ENCODE measurements at regions not wholly inside any gene's neighbourhood (a gene's known extent, or its start where the extent isn't known, plus 50 kb on each side); places are given as distances from the start of the nearest gene placed in this dataset.

DNA sequence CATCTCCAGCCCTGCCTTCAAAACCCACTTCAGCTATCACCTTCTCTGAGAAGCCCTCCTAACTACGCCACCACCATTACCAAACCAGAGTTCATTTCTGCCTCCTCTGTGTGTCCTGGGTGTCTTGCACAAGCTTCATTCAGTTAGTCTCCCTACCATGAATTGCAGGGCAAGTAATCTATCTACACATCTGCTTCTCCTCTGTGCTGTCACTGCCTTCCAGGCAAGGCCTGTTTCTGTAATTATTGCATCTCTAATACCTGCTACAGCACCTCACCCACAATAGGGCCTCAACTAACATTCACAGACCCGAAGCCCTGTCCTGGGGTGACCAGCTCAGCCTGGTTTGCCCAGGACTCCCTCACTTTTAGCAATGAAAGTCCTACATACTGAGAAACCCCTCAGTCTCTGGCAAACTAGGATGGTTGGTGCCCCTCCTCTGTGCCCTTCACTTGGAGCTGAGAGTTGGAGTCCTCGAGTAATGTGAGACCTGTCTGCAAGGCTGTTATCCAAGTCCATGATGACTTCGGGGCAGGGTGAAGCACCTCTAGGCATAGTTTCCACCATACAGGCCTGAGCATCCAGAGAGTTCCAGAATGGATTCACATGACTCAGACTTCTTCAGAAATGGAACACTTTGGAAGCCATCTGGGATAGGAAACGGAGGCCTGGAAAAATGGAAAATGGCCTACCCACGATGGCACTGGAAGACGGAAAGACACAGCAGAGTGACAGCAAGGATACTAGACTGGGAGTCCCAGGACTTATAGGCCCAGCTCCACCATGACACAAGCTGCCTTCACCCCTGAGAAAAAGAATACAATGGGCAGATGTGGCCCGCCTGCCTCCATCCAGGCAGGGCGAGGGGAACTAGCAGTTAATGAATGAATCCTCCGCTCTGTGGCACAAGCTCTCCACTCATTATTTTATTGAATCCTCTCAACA lies 269.3 kb downstream of the BUD13 start:
- in situ Hi-C loops (cut with HindIII; ENCODE audit: low sequenced_read_pairs): no loop called here
- no peak for DNase-seq (ENCODE audit: low spot score)

DNA sequence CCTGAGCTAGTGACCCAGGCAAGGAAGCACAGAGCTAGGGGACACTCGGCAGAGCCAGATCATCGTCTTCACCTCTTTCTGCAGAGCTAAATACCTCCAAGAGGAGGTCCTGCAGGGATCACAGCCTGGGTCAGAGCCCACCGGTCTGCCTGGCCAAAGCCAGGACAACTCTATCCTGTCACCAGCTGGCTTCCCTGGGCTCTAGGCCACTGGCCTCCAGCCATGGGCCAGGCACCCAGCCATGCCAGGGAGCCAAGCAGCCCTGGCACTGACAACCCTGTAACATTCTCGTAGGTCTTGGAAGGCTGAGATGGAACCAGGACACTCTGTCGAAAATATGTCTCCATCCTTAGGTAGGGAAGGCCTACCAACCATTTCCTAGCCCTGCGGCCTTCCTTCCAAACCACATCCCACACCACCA lies 270.1 kb downstream of the BUD13 start:
- peak; percentile 88 for DNase-seq (ENCODE audit: low spot score)
- in situ Hi-C loops (cut with HindIII; ENCODE audit: low sequenced_read_pairs): no loop called here

DNA sequence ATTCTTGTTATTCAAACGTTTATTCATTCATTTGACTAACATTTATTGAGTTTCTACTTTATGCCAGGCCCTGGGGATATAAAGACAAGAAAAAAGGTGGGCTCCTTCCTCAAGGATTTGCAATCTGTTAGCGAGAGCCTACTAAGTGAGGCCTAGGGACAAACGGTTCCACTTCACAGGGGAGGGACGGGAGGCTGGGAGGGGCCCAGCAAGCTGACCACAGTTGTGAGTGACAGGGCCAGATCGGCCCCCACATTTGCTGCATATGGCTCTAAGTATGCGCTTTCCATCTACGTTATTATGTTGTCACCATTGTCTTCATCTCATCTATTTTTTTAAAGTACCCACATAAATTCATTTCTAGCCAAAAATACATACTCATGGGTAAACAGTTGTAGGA lies 271.1 kb downstream of the BUD13 start:
- in situ Hi-C loops (cut with HindIII; ENCODE audit: low sequenced_read_pairs): no loop called here
- no peak for DNase-seq (ENCODE audit: low spot score)

DNA sequence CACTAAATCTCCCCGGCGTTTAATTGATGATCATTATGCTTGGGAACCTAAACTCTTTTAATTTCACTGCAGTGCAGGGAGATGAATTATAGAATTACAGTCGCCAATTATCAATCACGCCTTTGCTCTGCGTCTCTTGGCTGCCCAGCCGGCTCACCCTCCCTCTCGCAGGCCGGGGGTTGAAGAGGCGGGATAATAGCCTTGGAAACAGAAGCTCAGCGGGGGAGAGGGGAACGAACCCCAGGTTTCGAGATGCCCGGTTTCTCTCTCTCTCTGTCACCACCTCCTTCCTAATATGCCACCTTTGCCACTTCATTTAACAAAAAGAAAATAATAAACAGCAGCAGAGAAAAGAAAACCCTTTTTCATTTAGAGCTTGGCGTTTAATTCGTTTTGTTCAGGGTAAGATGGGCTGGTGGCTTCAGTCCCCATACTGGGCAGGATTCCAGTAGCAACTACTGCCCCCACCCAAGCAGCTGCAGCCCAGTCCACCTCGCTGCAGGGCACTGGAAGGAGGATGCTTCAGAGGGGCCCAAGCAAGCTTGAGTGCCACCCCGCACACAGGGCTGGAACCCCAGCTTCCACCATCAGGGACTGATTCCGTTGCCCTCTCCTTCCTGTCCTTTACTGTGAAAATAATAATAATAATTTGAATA lies 271.7 kb downstream of the BUD13 start:
- in situ Hi-C loops (cut with HindIII; ENCODE audit: low sequenced_read_pairs): no loop called here
- no peak for DNase-seq (ENCODE audit: low spot score)

DNA sequence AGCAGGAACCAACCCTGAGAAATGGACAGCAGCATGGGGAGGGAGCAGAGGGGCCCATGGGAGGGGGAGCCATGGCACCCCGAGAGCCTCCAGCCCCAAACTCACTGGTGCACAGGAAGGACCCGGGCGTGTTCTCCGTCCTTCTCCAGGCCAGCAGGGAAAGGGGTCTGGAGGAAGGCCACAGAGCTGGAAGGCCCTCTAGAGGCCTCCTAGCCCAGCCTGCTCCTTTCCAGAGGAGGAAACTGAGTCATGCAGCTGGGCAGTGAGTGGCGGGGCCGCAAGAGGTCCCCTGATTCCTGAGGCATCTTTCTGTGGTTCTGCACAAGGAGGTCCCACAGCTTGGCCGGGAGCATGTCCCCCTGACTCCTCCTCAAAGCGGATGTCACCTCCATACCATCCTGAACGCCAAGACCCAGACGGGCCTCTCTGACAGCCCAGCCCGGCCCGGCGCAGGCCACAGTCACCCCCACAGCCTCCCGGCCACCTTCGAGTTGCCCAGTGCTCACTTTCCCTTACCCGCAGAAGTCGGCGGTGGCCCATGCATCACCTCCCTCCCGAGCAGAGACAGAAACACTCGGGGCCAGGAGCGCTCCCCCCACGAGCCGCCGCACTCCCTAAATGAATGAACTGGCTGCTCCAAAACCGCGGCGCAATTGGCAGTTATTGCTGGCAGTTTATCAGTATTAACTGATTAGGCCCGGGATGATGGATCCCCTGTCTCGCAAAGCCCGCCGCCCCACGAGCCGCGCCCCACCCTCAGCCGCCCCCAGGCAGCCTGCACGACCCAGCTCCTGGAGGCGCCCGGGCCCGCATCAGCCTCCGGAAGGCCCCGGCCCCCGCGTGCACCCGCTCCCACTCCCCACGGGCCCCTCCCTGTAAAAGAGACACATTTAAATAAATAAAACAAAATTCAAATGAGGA lies 272.5 kb downstream of the BUD13 start:
- in situ Hi-C loops (cut with HindIII; ENCODE audit: low sequenced_read_pairs): no loop called here
- no peak for DNase-seq (ENCODE audit: low spot score)

DNA sequence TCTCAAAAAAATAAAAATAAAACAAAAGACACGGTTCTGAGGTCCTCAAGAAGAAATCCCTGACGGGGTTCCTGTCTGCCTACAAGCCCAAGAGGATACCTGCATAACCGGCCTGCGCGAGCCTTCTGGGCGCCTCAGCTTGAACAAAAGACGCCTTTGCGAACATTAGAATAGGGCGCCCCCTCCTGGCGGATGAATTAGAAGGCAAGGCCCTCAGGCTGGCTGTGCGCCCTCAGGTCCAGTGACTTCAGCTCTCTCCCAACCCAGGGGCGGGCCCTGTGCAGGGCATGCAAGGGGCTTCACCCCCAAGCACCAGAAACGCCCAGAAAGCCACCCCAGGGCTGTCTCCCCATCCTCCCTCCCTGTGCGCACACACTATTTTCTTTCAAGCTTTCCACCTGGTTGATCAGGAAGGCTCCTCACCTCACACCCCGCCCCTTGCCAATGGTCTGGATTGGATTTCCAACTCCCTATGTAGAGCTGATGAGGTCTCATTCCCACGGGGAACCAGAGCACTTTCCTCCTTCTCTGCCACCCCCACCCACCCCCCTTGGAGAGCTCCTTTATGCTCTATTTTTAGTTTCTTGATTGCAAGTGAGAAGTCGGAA lies 273.3 kb downstream of the BUD13 start:
- peak; percentile 25 for DNase-seq (ENCODE audit: low spot score)
- in situ Hi-C loops (cut with HindIII; ENCODE audit: low sequenced_read_pairs): no loop called here

DNA sequence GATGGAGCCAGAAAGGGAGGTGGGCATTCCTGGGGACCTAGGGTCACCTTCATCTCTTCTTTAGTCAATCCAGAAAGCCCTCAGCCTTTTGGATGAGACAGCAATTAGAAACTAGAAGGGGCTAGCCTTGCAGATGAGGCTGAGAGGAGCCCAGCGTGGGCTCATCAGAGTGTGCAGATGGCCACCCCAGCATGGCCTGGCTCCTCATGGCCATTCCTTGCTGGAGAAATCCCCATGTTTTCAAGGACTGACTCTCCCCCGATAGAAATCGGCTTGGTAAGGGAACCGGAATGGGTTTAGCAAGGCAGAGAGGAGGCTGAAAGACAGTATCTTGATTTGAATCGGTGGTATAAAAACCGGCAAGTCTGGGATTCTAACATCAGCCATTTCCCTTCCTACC lies 274.6 kb downstream of the BUD13 start:
- in situ Hi-C loops (cut with HindIII; ENCODE audit: low sequenced_read_pairs): no loop called here
- DNase-seq (ENCODE audit: low spot score): peak; percentile 79

DNA sequence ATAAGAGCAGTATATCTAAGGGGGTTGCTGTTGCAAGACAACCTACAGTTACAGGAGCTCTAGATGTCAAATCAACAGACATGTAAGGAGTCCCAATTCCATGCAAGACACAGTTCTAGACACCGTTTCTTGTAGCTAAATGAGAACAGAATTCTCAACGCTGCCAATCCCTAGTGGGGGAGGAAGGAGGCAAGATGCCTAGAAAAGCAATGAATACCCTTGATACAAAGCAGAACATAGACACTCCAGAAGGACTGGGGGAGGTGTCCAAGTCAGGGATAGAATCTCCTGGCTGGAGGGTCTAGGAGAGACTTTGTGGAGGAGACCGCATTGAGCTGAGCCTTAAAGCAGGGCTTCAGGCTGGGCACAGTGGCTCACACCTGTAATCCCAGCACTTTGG lies 280.2 kb downstream of the BUD13 start:
- DNase-seq (ENCODE audit: low spot score): no peak
- in situ Hi-C loops (cut with HindIII; ENCODE audit: low sequenced_read_pairs): no loop called here

DNA sequence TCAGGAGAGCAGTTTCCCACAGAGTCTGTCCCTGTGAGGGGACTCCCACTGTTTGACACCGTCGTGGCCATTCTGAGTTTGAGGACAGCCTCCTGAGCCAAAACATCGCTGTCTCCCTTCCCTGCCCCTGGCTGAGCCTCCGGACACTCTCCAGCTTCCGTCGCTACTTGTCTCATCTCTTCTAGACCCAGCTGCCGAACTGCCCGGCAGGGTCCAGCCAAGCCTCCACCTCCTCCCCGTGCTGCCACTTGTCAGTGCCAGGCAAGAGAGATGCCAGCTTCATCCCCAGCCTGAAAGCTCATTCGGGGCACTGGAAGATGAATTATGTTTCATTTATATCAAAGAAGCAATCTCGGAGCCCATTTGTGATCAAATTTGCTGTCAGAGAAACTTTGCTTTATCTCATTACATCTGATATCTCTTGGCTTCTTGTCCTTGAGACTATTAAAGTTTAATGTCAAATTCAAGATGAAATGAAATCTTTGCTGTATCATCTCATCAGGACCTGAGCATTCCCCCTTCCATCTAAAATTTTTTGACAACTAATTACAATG lies 283.9 kb downstream of the BUD13 start:
- in situ Hi-C loops (cut with HindIII; ENCODE audit: low sequenced_read_pairs): no loop called here
- peak; percentile 27 for DNase-seq (ENCODE audit: low spot score)

DNA sequence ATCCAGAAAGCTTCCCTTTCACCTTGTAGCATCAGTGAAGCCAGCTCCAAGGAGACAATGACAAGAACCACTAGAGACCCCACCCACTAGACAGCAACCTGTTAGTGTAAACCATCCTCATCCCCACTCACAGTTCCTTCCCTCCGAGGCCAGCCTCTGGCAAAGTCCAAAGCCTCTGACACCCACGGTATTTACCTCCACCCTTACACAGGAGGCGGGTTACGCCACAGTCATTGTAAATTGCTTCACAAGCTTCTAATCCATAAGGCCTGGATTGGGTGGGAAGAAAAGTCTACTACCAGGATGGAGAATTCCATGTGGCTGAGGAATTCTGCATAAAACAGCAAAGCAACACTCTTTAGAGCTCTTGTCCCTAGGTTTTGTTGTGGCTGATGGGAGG lies 287.4 kb downstream of the BUD13 start:
- in situ Hi-C loops (cut with HindIII; ENCODE audit: low sequenced_read_pairs): no loop called here
- DNase-seq (ENCODE audit: low spot score): no peak

DNA sequence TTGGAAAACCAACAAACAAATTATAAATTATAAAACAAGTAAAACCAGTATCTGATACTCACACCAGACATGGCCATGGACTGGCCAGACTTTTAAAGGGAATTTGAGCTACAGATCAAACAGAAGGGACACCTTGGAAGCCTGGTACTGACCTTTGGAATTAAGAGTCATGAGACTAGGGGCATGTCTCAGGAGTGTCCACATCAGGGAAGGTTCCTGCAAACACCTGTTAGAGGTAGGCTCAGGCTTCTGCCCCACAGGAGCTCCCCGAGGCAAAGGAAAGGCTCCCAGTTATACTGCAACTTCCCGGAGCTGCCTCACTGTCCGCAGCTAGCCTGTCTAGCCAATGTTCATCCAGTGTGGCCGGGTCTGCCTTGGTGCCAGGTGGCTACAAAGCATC lies 290.1 kb downstream of the BUD13 start:
- in situ Hi-C loops (cut with HindIII; ENCODE audit: low sequenced_read_pairs): no loop called here
- DNase-seq (ENCODE audit: low spot score): no peak

DNA sequence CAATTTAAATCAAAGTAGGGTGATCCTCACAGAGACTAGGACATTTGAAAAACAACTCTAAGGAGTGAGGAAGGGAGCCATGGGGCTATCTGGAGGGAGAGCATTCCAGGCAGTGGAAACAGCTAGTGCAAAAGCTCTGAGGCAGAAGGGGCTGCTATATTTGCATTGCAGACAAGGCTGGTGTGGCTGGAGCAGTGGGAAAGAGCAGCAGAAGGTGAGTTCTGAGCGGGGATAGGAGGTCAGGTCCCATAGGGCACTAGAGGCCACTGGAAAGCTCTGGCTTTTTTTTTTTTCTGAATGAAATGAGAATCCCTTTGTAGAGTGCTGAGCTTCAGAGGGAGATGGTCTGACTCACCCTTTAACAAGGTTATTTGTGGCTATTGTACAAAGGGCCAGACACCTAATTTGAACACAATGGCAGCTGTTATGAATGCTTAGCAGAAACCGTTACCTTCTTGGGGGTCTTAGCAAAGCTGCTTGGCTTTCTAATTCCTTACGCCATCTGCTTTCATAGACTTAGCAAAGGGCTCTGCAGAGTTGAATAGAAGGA lies 291.6 kb downstream of the BUD13 start:
- in situ Hi-C loops (cut with HindIII; ENCODE audit: low sequenced_read_pairs): no loop called here
- DNase-seq (ENCODE audit: low spot score): no peak

DNA sequence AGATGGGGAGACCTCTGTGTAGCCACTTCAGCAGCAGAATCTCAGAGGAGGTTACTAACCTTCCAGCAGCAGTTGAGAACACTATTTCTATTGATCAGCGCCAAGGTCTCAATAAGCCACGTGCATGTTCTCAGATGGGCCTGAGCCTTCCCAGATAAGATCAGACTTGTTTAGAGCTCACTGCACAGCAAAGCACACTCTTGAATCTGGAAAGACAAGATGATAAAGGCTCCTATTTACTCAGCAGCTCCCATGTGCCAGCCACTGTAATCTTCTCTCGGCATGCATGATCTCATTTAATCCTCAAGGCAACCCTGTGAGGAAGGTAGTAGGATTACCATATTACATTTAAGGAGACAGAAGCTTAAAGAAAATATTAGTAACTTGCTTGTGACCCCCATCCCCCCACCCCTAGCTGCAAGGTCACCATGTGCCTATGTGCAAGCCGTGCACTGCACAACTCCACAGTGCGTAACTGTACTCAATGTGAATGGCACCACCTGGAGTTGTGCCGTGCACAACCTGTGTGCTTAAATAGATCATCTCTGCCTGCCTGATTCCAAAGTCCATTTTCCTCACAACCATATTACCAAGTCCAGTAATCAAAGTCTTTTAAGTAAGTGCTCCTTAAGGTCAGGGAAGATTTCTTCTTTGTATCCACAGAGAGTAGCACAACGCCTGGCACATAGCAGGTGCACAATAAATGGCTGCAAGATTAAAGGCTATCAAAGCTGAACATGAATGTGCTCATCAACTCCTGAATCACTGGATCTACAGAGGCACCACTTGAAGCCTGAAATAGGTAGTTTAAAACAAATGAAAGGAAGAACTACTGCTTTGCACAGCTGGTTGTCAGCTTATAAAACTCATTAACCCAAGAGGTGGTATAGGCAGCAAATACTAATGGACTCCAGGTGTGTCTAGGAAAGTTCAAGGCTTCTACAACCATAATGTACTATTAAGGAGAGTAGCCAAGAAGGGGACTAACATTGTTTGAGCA lies 293.8 kb downstream of the BUD13 start:
- in situ Hi-C loops (cut with HindIII; ENCODE audit: low sequenced_read_pairs): no loop called here
- DNase-seq (ENCODE audit: low spot score): no peak

DNA sequence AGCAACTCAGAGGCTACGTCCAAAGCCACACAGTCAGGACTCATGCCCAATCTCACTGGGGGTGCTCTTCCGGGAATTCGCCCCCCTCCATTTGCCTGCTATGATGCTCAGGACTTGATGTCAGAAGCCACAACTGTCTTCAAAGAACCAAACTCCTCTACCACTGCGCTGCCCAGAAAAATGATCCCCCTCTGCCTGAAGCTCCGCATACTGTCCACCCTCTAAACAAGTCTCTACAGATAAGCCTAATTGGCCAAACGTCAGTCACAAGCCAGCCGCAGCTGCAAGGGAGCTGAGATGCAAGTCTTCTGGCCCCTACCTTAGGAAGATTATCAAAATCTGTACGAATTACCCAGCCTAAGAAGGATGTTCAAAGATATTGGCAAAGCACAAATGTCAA lies 294.6 kb downstream of the BUD13 start:
- in situ Hi-C loops (cut with HindIII; ENCODE audit: low sequenced_read_pairs): no loop called here
- DNase-seq (ENCODE audit: low spot score): no peak

DNA sequence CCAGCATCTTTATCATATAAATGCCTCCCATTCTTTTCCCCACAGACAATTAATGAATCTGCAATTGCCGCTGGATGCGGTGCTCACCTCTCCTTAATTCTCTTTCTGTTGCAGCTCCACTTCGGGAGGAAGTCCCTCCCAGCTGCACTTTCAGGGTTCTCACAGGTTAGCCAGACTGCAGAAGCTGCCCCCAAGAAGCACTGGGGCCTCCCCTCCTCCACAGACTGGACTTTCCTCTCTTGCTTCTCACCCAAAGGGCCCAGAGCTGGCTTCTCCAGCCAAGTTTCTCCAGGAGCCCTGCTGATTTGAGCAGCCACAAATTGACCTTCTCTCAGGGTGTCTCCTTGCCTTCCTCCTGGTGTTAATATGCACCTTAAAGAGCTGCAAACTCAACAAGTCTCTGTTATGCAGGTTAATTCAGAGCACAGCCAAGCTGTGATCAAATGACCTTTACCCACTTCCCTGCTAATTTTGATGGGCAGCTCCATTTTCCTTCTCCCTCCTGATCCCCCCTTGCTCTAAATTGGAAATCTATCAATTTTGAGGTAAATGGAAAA lies 298.9 kb downstream of the BUD13 start:
- in situ Hi-C loops (cut with HindIII; ENCODE audit: low sequenced_read_pairs): no loop called here
- DNase-seq (ENCODE audit: low spot score): no peak

DNA sequence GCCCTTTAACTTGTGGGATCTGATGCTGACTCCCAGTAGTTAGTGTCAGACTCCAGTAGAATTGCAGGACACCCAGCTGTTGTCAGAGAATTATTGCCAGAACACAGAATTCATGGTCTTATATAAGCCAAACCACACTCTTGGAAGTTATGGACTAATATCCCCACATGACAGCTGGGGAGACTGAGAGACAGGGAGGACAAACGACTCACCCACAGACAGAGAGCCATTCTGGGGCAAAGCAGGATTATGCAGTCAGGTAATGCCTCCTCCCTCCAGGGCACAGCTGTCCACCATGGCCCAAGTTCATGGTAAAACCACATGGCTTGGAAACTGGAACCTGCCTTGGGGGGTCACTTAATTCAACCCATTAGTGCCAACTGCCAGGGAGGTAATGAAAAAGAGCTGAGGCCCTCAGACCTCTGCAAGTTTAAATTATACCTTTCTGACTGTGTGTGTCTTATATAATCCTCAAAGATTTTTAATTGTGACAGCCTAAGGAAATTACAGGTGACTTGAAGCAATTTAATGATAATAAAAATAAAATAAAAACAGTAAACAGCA lies 299.5 kb downstream of the BUD13 start:
- in situ Hi-C loops (cut with HindIII; ENCODE audit: low sequenced_read_pairs): no loop called here
- DNase-seq (ENCODE audit: low spot score): no peak

DNA sequence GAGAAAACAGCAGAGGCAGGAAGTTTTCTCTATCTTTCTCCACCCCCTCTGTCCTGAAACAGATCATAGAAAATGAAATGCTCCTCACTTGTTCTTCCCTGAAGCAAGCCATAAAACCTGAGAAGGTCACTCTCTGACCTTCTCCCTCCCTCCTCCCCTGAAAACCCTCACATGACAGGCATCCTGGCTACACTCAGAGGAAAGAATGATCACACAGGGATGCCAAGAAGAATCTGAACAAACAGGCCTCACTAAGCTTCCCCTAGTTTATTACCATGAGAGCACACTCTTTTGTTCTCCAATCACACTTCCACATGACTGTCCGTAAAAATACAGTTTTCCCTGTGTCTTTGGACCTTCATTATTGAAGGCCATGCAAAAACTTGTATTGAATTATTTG lies 300.1 kb downstream of the BUD13 start:
- in situ Hi-C loops (cut with HindIII; ENCODE audit: low sequenced_read_pairs): no loop called here

More for the DNA sequence above, 300.1 kb downstream of the BUD13 start:
- no peak for DNase-seq (ENCODE audit: low spot score)

Data from G401 (cell line).